Vagina (tissue), 2 donors: ENCODE measurements at regions not wholly inside any gene's neighbourhood (a gene's known extent, or its start where the extent isn't known, plus 50 kb on each side); places are given as distances from the start of the nearest gene placed in this dataset.

Experiments used
- DNase-seq, 2 donors: peaks; one replicate each; pipeline ENCODE4 v3.0.0-alpha.2; 2017; ENCODE audit errors: extremely low spot score in 2 of 2
- H3K27ac ChIP-seq: fragments of 200-600 bp; sonication (generic); one replicate; pipeline ENCODE4 v1.5.1; 2019
- H3K27me3 ChIP-seq: fragments of 200-600 bp; sonication (generic); one replicate; pipeline ENCODE4 v1.5.1; 2019
- H3K36me3 ChIP-seq, 2 donors: fragments of 200-600 bp; sonication (generic); one replicate each; pipeline ENCODE4 v1.5.1; 2017 to 2019
- H3K4me1 ChIP-seq: fragments of 200-600 bp; sonication (generic); one replicate; pipeline ENCODE4 v1.5.1; 2019
- H3K4me3 ChIP-seq, 2 donors: fragments of 200-600 bp; sonication (generic); 1 replicate in 1 of 2; 2 replicates in 1 of 2; pipeline ENCODE4 v1.5.1; 2016 to 2019
- H3K9me3 ChIP-seq: fragments of 200-600 bp; sonication (generic); one replicate; pipeline ENCODE4 v1.5.1; 2019
- POLR2A ChIP-seq, 2 donors: fragments of 450-650 bp; IDR thresholded peaks; one replicate each; pipeline ENCODE4 v1.6.1; 2017; ENCODE audit warnings: antibody characterized with exemption in 2 of 2, mild to moderate bottlenecking in 2 of 2, moderate library complexity in 2 of 2
- POLR2AphosphoS5 ChIP-seq, 2 donors: sonication (generic); formaldehyde crosslinking; IDR thresholded peaks; one replicate each; pipeline ENCODE4 v1.9.0; 2017; ENCODE audit warnings: antibody characterized with exemption in 2 of 2, mild to moderate bottlenecking in 2 of 2, low read depth in 1 of 2; ENCODE audit not compliant: insufficient read depth in 1 of 2
- intact Hi-C: fragments of 100-400 bp; cut with DNase I; formaldehyde crosslinking; loops from one replicate; pipeline ENCODE4 v1.15.1; 2023
- TF ChIP-seq, protein P1 (sequence below), 3 experiments: fragments of 450-650 bp in 2 of 3; fragments of 200-600 bp in 1 of 3; sonication (generic) in 1 of 3; IDR thresholded peaks; one replicate each; pipeline ENCODE4 v1.5.1; 2017 to 2019; ENCODE audit warnings: antibody characterized with exemption in 3 of 3, mild to moderate bottlenecking in 2 of 3, moderate library complexity in 2 of 3

GRCh38 chr9:129483415-129484351 lies 137.2 kb downstream of the C9orf50 start:
- intact Hi-C loops: loop anchor here (2.0 to 5.0 kb wide), 6 partner anchors 71 to 343 kb away; partner anchors contain the start of gene IER5L
- peak overlapping the region; percentile 99 for H3K27ac ChIP-seq
- peak in 1 of 2 donors; percentile 98 for DNase-seq

GRCh38 chr9:129482521-129483414 lies 138.1 kb downstream of the C9orf50 start:
- H3K4me1 ChIP-seq: peaks cover 90% of the 10 kb centered on the region
- intact Hi-C loops: loop anchor here (2.0 to 5.0 kb wide), 6 partner anchors 70 to 342 kb away; partner anchors contain the start of gene IER5L

More at GRCh38 chr9:129483415-129484351, 137.2 kb downstream of the C9orf50 start:
- Histone ChIP-seq H3K4me1 (peaks cover 89% of the 10 kb centered on the region), H3K4me3 (peak overlapping the region; percentile 54 to 75), H3K27me3 (no peaks in the 10 kb centered on the region), H3K9me3 (no peaks in the 10 kb centered on the region), H3K36me3 (no peaks in the 10 kb centered on the region)
- TF ChIP-seq POLR2AphosphoS5 (IDR thresholded peaks at IDR 0.05; ENCODE audit: insufficient read depth in 1 of 2, low read depth in 1 of 2): peak; percentile 96
- TF ChIP-seq POLR2A (IDR thresholded peaks at IDR 0.05): peak in 1 of 2 donors; percentile 62
- TF ChIP-seq, protein P1, sequence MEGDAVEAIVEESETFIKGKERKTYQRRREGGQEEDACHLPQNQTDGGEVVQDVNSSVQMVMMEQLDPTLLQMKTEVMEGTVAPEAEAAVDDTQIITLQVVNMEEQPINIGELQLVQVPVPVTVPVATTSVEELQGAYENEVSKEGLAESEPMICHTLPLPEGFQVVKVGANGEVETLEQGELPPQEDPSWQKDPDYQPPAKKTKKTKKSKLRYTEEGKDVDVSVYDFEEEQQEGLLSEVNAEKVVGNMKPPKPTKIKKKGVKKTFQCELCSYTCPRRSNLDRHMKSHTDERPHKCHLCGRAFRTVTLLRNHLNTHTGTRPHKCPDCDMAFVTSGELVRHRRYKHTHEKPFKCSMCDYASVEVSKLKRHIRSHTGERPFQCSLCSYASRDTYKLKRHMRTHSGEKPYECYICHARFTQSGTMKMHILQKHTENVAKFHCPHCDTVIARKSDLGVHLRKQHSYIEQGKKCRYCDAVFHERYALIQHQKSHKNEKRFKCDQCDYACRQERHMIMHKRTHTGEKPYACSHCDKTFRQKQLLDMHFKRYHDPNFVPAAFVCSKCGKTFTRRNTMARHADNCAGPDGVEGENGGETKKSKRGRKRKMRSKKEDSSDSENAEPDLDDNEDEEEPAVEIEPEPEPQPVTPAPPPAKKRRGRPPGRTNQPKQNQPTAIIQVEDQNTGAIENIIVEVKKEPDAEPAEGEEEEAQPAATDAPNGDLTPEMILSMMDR (IDR thresholded peaks at IDR 0.05): no peak

GRCh38 chr9:129481810-129482511 lies 138.9 kb downstream of the C9orf50 start:
- peaks cover 82% of the 10 kb centered on the region for H3K4me1 ChIP-seq
- DNase-seq: no peak
- H3K9me3 ChIP-seq: no peaks in the 10 kb centered on the region
- no peaks in the 10 kb centered on the region for H3K27me3 ChIP-seq
- intact Hi-C loops: loop anchor here (2.0 to 5.0 kb wide), 6 partner anchors 70 to 341 kb away; partner anchors contain the start of gene IER5L
- H3K4me3 ChIP-seq: peak overlapping the region; percentile 54 to 75
- H3K36me3 ChIP-seq: no peaks in the 10 kb centered on the region
- peak in 1 of 2 donors; percentile 59 for TF ChIP-seq POLR2AphosphoS5 (IDR thresholded peaks at IDR 0.05; ENCODE audit: insufficient read depth in 1 of 2, low read depth in 1 of 2)
- TF ChIP-seq, protein P1 (IDR thresholded peaks at IDR 0.05): peak in 2 of 3 experiments; percentile 20 to 41
- no peak for TF ChIP-seq POLR2A (IDR thresholded peaks at IDR 0.05)
- peak overlapping the region; percentile 99 for H3K27ac ChIP-seq

More at GRCh38 chr9:129482521-129483414, 138.1 kb downstream of the C9orf50 start:
- Histone ChIP-seq H3K9me3 (no peaks in the 10 kb centered on the region), H3K27me3 (no peaks in the 10 kb centered on the region), H3K27ac (peak overlapping the region; percentile 99), H3K36me3 (no peaks in the 10 kb centered on the region), H3K4me3 (peak overlapping the region; percentile 54 to 75)
- no peak for DNase-seq
- TF ChIP-seq POLR2A (IDR thresholded peaks at IDR 0.05): peak in 1 of 2 donors; percentile 16
- TF ChIP-seq, protein P1 (IDR thresholded peaks at IDR 0.05): no peak

GRCh38 chr9:129481424-129481809 lies 139.5 kb downstream of the C9orf50 start:
- Histone ChIP-seq H3K27me3 (no peaks in the 10 kb centered on the region), H3K4me3 (peak overlapping the region; percentile 54 to 75), H3K27ac (peak overlapping the region; percentile 99), H3K9me3 (no peaks in the 10 kb centered on the region), H3K36me3 (no peaks in the 10 kb centered on the region), H3K4me1 (peaks cover 81% of the 10 kb centered on the region)
- TF ChIP-seq, protein P1 (IDR thresholded peaks at IDR 0.05): no peak
- TF ChIP-seq POLR2AphosphoS5 (IDR thresholded peaks at IDR 0.05; ENCODE audit: insufficient read depth in 1 of 2, low read depth in 1 of 2): no peak
- TF ChIP-seq POLR2A (IDR thresholded peaks at IDR 0.05): no peak
- intact Hi-C loops: loop anchor here (5.0 kb wide), 5 partner anchors 69 to 304 kb away; partner anchors contain the start of gene IER5L
- DNase-seq: no peak
